GM18868 (cell line): ENCODE measurements at regions not wholly inside any gene's neighbourhood (a gene's known extent, or its start where the extent isn't known, plus 50 kb on each side); places are given as distances from the start of the nearest gene placed in this dataset.

Experiments used
- ATAC-seq: cut with Tn5 transposase; IDR thresholded peaks from one replicate; pipeline ENCODE4 v1.9.1; 2021; ENCODE audit warnings: mild to moderate bottlenecking, moderate library complexity; ENCODE audit not compliant: unreplicated experiment

DNA sequence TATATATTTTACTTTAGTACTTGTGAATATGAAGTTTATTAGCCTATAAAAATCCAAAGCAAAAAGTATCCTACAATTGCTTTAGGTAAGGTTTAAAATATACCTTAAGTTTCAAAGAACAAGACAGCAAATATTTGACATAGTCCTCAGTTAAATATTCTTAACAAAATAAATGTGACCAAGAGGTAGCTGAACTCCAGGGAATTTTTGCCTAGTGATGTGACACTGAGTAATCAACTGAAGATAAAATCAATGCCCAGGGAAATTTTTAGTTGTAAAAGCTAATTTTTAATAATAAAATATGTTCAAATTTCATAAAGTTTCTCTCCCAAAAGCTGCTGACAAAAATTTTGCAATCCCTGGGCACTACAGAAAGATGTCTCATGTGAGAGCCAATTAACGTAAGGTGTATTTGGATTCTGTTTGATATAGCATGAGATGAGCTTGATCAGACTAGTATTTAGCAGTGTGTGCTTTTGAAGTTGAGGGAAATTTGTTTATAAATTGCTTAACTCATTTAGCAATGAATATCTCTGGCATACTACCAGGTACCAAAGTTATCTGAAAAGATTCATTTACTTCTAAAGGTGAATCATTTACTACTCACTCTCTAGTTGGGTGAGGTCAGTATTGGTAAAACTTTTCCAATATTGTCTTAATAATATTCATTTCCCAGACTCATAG lies 80.2 kb upstream of the PALMD start:
- ATAC-seq = no peak

DNA sequence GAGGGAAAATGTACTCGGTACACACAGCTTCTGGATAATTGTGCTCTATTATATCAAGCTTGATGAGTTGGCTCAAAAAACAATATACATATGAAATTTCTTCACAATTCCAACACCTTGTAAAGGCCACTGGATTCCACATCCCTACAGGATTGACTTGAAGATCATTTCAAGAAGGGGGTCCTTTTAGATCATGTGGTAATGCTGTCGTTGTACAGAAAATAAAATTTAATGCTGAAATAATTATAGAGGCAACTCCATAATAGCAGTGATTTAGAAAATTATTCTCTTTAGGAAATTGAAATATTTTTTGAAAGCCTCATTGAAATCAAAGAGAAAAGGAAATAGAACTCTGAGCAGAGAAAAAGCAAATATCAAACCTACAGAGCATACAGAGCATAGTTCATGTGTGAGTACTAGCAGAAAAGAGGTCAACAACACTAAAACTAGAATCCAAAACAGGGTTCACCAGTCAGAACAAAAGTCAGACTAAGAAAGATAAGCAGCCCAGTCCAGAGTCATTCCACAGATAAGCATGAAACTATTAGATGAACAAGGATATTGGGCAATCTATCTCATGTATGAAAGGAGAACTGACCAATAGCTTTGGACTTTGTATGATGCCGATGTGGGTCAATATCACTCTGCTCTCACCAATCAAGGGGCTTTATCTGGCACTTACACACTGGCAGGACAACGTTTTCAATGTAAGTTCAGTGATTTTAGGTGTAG lies 79.5 kb upstream of the PALMD start:
- ATAC-seq = no peak

DNA sequence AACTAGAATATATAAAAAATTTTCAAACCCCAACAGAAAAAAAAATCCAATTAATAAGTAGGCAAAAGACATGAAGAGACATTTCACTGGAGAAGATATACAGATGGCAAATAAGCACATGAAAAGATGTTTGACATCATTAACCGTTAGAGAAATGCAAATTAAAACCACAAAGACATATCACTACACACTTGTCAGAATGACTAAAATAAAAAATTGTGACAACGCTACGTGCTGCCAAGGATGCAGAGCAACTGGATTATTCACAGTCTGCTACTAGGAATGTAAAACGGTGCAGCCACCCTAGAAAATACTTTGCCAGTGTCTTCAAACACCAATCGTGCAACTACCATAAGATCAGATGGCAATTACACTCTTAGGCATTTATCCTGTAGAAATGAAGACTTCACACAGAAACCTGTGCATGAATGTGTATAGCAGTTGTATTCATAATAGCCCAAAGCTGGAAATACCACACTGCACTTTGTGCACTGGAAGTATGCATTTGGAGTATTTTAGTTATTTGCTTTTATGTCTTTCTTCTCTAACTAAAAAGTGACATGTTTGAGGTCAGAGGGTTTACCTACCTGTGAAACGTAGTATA lies 75.3 kb upstream of the PALMD start:
- ATAC-seq = no peak

DNA sequence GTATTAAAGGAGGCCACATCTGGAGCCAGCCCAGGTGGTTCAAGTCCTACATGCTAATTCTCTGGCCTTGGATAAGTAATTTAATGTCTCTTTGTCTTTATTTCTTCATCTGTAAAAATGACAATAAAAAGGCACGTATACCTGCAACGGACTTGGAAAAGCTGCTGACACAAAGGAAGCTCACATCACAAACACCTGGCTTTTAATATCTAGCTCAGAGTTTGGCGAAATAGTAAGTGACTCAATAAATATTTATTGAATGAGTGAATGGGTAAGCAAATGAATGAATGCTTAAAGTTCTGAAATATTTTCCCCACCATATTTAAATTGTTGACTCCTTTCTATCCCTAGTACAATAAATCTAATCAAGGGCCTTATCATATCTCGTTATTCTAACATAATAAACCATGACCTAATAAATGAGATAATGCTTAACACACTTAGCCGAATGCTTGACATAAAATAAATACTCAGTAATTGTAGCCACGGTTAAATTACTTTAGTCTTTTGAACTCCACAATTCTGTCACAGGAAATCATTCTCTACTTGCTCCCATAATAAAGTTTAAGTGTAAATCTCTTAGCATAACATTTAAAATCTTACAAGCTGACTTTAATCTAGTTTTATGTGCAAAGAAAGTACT lies 74.7 kb upstream of the PALMD start:
- ATAC-seq = no peak

DNA sequence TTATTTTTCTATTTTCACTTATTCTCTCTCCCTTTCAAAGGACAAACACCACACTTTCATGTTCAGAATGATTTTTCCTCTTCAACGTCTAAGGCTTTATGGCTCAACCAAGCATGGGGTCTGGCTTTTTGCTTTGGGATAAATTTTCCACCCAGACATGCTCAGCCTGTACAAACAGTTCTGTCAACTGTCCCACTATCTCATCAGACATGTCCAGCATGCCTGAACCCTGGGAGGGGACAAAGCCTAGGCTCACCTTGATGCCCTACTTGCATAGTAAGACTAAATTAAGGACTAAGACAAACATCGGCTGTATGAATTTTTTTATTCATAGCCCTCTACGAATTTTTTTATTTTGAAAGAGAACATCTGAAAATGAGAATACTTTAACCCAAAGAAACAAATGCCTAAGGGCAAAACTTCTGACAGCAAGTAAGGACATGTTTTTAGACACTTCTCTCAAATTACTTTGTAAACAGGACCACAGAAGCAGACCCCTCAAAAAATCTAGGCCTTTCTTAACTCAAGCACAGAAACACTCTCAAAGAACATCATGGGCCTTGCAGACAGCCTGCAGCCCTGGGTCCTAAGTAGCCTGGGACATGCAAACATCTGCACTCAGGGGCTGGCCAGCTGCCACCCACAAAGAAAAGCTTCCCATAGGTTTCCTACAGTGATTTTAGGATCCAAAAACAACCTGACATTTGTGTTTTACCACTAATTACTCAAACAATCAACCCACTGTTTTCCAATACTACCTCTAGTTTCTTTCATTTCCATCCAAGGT lies 72.3 kb upstream of the PALMD start:
- ATAC-seq = no peak

DNA sequence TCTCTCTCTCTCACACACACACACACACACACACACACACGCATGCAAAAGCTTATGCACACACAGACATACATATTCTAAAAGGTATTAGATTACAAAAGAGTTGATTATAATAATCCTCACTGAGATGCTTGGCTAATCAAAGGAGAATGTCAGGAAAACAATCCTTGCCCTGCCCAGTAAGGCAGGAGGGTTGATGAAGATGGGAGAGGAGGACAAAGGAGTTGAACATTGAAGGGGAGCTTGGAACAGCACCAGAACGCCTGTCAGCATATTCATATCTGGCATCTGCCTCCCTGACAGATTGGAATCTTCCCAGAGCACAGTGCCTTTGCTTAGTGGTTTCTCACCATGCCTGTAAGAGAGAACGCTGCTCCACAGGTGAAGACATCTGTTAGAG lies 68.6 kb upstream of the PALMD start:
- ATAC-seq = no peak

DNA sequence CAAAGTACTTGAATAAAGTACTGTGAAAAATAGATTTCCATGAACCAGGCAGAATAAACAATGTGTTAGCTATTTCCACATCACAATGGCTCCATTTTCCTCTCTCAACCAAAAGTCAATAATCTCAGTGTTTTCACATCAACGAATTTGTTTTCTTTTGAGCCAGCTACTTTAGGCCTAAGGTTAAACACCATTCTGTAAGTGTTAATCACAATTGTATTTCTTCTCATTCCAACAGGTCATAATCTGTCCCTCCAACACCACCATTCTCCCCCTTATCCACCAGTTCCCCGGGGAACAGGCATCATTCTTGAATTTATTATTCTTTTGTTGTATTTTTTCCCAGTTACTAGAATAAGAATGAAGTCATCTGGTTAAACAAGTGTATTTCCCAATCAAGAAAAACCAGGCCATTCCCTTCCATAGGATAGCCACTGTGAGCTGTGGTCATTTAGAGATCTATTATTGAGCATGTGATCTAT lies 66.2 kb upstream of the PALMD start:
- ATAC-seq = no peak

DNA sequence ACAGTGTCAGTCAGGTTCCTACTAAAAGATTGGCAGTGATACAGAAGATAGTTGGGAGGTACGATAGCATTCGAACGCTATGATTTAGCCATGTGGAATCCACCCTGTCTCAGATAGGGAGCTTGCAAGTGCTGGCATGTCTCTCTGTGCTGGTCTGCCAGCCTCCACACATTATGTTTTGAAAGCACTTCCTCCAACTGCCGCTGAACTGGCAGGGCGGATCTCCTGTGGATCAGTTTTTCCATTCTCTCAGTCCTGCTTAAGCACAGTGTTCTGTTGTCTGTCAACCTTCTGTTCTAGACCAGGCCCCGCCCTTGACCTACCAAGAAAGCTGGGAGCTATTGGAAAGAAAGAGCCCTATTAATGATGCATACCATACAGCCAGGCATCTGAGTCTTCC lies 65.5 kb upstream of the PALMD start:
- ATAC-seq = no peak

DNA sequence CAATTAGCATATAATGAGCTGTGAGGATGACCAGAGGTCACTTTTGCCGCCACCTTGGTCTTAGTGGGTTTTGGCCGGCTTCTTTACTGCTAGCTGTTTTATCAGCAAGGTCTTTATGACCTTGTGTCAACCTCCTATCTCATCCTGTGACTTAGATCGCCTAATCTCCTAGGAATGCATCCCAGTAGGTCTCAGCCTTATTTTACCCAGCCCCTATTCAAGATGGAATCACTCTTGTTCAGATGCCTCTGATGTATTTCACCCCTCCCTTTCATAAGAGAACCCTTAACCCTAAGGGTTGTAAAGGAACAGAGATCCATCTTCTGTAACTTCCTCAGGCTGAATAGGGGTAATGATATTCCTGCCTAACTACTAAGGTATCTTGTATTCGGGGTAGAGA lies 58.9 kb upstream of the PALMD start:
- ATAC-seq = no peak

DNA sequence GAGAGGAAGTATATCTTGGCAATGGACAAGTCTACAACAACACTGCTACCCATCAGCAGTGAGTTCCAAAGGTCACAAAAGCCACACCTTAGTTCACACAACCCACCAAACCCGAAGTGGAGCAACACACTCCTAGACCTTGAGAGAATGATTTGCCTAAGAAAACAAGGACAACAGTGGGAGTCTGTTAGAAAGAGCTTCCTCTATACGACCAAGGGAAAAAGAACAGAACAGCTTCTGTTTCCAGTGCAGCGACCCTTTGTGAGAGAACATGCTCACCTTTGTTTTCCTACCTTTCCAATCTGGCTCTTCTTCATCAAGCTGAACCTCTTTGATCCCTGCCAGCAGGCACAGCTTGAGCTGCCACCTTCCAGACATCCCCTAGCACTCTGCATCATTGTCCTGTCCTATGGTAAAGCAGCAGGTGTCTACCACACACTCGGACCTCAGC lies 56.7 kb upstream of the PALMD start:
- no peak for ATAC-seq

DNA sequence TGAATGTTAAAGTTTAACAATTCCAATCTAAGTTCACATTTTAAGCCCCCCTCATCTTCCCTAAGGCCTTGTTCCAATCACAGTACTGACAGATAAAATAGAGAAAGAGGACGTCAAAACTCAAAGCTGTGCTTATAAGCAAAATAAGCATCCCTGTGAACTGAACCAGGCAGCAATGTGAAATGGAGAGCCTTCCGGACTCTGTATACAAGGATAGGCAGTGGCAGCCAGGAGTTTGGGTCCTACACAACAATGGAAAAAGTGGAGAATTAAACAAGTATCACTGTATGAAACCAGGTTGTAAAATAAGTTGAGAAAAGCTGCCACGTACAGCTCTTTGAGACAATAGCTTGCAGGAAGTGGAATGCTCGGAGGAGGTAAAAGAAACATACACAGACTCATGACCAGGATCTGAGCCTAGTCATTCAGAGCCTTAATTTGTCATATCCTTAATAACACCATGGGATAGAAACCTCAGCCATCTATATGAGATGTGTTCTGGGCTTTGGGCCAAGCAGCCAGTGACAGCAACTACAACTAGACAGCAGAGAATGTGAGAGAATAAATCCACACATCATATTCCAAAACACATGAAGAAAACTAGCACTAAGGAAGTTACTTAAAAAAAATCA lies 55.2 kb upstream of the PALMD start:
- no peak for ATAC-seq

DNA sequence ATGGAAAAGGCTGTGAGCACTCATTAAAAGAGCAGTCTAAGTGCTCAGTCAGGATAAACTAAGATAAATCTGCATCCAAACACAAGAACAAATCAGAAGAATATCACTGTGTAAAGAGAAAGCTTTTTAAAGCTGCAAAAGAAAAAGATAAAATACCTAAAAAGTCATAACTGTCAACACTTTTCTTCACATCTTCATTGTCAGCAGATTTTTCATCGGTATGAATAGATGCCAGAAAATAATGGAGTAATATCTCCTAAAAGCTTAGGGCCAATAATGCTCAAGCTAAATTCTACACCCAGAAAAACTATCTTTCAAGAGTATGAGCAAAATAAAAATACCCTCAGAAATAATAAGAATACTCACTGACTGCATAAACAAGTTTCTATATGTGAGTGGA lies 54.0 kb upstream of the PALMD start:
- no peak for ATAC-seq

DNA sequence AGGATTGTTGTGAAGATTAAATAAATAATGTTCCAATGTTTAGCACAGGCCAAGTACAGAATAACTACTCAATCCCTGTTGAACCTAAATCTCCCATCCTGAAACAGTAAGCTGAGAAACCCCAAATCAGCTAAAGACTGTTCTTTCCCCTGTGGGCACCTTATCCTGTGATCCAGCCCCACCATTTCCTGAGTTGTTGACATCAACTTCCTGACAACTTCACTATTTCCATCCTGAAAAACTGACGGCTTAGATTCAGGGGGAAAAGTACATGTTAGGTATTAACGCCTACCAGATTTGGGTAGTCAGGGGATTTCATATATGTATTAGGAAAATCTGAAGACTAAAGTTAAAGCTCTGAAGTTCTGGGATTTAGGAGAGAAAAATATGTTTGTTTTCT lies 51.7 kb upstream of the PALMD start:
- no peak for ATAC-seq

DNA sequence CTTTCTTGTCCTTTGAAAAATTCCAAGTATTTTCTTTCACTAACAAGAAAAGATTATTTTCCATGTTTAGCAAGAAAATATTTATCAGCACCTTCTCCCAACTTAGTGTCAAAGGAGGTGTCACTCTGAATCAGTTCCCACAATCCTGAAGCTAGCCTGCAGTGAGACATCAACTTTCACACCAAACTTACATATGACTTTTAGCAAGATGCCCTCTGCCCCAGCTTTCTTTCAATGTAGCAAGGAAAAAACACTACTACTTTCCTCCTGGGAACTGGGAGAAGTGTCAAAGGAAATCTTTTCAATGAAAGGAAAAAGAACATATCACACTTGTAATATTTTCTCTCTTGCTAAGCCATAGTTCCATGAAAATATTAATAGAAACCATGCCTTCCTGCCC lies 50.9 kb upstream of the PALMD start:
- ATAC-seq = no peak

DNA sequence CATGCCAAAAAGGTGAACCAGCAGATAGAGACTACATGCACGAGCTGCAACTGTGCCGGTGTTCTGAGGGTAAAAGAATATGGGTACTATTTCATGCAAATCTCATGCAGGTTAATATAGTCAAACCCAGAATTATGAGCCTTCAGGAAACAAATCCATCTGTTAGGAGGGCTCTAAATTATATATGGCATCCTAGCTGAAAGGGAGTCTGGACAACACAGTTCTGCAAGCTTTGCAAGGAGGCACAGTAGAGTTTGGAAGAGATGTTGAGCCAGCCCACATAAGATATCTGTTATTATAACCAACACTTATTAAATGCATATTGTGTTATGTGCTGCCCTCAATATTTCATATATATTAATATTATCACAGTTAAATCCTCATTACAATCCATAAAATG lies 50.5 kb upstream of the PALMD start:
- no peak for ATAC-seq
